GM19023 (cell line): ENCODE measurements at regions not wholly inside any gene's neighbourhood (a gene's known extent, or its start where the extent isn't known, plus 50 kb on each side); places are given as distances from the start of the nearest gene placed in this dataset.

Experiments used
- ATAC-seq: cut with Tn5 transposase; IDR thresholded peaks from one replicate; pipeline ENCODE4 v1.9.1; 2021; ENCODE audit warnings: mild to moderate bottlenecking, moderate library complexity; ENCODE audit not compliant: unreplicated experiment

GRCh38 chr2:145050134-145050533, 530.2 kb upstream of the ZEB2 start:
- no peak for ATAC-seq

DNA sequence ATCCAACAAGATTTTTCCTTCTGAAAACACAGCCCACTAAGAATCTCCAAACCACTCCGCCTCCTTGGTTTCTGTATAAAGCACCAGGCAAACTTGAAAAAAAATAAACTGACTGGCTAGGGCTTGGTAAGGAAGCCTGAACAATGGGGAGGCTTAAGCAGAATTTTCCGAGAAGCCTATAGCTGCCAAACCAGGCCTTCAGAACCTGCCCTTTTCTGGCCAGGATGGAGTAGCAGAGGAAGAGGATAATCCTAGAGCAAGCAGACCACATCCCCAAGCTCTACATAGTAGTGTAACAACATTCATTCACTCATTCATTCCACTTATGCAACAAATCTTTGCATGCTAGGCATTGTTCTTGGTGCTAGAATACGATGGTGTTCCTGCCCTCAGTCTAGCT, 529.6 kb upstream of the ZEB2 start:
- ATAC-seq: no peak

DNA sequence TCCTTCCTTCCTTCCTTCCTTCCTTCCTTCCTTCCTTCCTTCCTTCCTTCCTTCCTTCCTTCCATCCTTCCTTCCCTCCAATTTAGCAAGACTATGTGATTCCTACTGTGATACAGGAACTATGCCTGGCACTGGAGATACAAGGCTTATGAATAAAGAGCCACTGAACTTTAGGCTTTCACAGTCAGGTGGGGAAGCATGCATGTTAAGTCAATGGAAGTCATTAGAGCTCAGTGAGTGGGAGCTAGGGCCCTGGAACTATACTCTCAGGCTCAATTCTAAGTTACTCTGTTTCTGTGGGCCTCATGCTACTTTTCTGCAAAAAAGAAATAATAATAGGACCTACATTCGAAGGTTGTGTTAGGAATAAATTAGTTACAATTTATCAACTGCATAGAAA, 527.6 kb upstream of the ZEB2 start:
- no peak for ATAC-seq

DNA sequence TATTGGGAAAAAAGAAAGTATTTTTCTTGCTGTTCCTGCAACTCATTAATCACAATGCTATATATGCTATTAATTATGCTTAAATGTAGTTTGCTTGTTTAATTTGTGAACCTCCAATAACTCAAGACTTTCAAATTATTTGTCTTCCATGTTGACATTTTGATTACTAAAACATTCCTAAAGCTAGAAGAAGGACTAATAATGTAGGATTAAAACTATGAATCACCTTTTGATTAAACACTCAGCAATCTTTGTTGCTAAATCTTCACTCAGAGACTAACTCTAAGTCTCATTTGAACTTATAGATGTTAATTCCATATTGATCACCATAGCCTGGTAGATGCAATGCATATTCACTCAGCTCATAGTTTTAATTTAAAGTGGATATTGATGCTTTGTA, 524.6 kb upstream of the ZEB2 start:
- ATAC-seq: no peak

GRCh38 chr2:145043399-145043834, 523.5 kb upstream of the ZEB2 start:
- no peak for ATAC-seq

GRCh38 chr2:145041706-145042105, 521.8 kb upstream of the ZEB2 start:
- ATAC-seq: no peak

GRCh38 chr2:145040433-145040832, 520.5 kb upstream of the ZEB2 start:
- ATAC-seq: no peak

- ATAC-seq: no peak
Observed at GRCh38 chr2:145038041-145038525, 518.2 kb upstream of the ZEB2 start.

DNA sequence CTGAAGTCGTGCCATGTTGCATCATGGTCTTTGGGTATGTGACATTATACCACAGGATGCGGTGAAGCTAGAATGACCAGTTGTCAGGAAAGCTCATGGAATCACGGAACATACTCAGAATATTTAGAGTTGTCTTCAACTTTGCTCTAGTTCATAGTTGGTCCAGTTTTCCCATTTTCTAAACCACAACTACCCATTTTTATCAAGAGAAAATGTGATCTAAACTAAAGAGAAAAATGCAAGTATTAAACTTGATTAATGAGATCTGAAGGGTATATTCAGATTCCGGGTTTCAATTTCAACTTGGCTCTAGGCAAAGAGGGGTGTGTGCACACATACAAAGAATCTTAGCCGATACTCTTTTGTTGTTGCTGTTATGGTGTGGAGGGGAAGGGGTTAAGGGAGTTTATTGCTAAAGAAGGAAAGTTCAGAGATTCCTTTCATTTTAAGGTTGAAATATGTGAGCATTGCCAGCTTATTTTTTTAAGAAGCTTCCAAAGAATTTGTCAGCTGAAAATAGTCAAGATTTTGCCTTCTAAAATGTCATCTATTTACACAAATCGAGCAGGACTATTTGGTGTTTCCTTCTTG, 516.6 kb upstream of the ZEB2 start:
- ATAC-seq: no peak

GRCh38 chr2:145034511-145034910, 514.6 kb upstream of the ZEB2 start:
- ATAC-seq: no peak

GRCh38 chr2:145033438-145033837, 513.5 kb upstream of the ZEB2 start:
- no peak for ATAC-seq

DNA sequence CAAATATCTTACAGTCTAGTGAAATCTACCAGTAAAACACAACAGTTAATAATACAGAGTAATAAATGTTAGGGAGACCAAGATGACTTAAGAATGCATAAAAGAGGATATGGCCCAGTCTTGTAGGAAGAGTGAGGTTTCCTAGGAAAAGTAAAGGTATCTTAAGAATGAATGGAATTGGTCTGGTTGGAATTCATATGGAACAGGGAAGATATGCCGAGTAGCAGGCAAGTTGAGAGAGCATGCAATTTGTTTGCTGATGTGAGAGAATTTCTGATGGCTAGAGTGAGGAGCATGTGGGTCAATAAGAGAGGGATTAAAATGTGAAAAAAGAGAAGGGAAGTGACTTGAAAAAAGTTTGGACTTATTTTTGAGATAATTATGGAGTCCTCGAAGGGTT, 512.9 kb upstream of the ZEB2 start:
- ATAC-seq: no peak

GRCh38 chr2:145029873-145030272, 510.0 kb upstream of the ZEB2 start:
- ATAC-seq: no peak

DNA sequence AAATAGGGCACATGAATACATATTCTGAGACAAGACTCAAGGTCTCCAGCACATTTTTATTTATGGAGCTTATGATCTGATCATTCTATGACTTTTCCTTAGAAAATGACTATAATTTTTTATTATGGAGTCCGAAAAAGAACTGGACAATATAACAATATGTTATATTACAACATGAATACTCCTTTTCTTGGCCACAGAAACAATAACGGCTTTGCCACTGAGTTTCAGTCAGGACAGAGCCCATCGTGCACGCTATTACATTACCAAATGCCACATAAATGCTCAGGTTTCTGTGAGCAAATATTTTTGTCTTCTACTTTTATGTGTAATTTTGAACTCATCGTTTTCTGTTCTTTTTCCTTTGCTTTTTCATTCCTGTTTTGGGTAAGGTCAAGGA, 509.2 kb upstream of the ZEB2 start:
- ATAC-seq: no peak

GRCh38 chr2:145028101-145028920, 508.4 kb upstream of the ZEB2 start:
- ATAC-seq: no peak

- ATAC-seq: no peak
Observed at GRCh38 chr2:145026456-145027455, 506.8 kb upstream of the ZEB2 start.

GRCh38 chr2:145025382-145025781, 505.5 kb upstream of the ZEB2 start:
- no peak for ATAC-seq

DNA sequence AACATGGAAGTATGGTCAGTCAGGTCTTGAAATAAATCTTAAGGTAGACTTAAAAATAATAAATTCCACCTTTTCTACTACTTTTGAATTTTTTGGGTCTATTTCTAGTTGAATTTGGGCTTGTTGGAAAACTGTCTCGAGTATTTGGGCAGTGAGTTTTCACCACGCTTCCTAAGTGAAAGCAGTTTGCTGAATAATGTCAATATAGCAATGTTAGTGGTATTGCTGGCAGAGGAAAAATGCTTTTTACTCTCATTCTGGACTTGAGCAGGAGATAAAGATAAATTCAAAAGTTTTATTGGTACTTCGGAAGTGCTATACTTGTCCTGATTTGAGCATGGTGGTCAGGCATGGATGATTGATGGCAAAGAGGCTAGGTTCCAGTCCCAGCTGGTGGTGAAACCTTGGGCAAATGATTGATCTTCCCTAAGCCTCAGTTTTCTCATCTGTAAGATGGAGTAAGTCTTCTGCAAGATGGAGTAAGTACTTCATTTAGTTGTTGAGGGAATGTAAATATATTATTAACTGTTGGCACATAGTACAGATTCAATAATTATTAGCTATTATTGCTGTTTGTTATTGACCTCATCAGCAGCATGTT, 503.5 kb upstream of the ZEB2 start:
- no peak for ATAC-seq

DNA sequence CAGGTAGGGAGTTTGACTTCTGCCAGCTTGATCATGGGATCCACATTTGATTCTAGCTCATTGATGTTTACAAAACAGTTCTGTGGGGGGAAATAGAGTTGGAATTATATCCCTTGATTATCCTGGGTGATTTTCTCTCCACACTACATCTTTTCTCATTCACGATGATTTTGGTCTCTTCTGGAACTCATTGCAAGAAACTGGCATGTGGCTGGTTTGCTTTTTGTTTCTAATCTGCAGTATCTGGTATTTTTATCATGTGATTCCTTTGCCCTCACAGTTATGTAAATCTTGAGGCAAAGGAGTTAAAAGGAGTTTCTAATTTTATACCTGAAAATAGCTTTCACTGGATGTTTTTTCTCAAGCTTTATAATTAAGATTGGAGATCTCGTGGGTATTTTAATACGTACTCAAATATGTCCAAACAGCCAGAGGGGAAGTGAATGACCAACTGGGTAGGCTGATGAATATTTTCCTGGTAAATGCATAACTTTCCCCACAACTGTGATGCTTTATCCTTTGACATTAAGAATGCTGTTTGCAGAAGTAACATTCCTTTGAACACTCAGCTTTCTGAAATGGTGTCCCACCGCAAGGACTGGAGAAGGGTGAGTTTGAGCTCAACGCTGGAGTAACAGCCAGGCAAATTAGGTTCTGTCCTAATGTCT, 502.9 kb upstream of the ZEB2 start:
- no peak for ATAC-seq

DNA sequence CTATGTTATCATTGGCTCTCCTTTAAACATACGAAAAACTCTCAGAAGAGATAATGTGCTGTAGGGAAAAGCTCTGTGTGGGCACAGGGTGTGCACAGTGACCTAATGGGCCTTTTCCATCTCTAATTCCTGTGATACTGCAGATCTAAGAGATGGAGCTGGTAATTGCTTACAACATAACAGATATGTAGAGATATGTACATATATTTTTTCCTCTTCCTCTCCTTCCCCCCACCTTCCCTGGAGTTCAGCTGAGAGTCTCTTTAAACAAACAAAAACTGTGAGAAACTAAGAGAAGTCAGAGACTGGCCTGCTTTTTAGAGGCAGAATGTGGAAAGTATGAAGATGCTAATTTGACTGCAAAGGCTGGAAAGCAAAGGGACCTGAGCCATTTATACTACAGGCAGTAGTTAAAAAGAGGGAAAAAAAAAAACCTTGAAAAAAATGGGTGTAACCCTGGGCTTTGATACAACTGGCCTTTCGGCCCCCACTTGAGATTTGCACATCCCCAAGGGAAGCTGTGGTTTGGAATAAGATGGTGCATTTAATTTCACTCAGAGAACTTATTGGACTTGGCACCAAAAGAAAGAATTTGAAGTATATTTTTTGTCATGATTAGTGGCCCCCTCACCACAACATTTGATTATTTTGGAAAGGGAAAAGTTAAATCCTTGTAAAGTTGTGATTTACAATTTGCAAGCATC, 502.2 kb upstream of the ZEB2 start:
- ATAC-seq: no peak
